ENCODE measurements at regions not wholly inside any gene's neighbourhood (a gene's known extent, or its start where the extent isn't known, plus 50 kb on each side); places are given as distances from the start of the nearest gene placed in this dataset.

DNA sequence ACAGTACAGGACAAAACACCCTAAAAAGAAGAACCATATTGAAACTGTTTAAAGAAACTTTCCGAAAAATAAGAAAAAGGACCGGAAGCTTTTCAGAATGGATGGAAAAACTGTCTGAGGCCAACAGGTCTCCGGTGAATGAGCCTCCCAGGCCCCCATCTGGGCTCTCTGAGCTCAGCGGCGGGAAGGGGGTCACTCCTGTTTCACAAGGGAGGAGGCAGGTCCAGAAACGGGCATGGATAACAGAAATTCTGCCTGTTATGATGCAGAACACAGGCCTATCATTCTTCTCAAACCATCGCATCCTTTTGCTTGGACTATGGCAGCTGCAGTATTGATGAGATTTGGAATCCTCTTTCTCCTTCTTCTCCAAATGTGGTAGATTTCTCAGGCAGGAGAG lies 58.9 kb upstream of the SHH start (continued):
- TF ChIP-seq TAF1 (conservative IDR thresholded peaks at IDR 0.05) (no peak), GABPA (IDR thresholded peaks at IDR 0.05 in 1 of 2, conservative IDR thresholded peaks at IDR 0.05 in 1 of 2) (no peak), SP1 (IDR thresholded peaks at IDR 0.05) (no peak)

DNA sequence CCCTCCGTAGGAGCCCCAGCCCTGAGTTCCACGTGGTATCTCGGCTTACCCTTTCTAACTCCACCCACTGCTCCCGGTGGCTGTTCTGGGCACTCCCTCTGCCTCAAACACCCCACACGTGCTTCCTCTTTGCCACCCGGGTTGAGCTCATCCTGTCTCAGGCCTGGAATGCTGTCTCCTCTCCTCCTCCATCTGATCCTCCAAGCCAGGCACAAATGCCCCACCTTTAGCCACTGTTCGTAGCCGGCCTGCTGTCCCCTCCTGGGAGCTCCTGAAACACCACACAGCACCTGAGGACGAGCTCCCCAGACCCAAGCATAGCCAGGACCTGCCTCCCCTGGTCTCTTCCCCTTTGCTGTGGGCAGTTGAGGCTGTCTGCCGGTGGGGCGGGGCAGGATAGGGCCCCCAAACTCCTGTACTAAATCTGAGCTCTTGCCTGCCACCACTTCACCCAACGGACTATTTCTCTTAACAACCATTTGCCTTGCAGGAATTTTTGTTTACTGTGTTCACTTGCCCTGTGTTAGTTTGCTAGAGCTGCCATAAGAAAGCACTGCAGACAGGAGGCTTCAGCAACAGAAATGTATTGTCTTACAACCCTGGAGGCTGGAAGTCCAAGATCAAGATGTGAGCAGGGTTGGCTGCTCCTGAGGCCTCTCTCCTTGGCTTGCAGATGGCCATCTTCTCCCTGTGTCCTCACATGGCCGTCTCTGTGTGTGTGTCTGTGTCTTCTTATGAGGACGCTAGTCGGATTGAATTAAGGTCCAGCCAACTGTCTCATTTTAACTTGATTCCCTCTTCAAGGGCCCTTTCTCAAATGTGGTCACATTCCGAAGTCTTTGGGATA lies 58.3 kb upstream of the SHH start:
- Histone ChIP-seq H3K36me3 (ENCODE audit: control insufficient read depth in 4 of 4, insufficient read depth in 3 of 4, low read depth in 1 of 4, low read length in 3 of 4) (no peaks in the 10 kb centered on the region), H3K9ac (ENCODE audit: low read depth in 1 of 2, low read length in 2 of 2) (no peak overlapping the region), H3K4me3 (ENCODE audit: low read depth in 1 of 3, low read length in 3 of 3) (no peak overlapping the region), H3K9me3 (ENCODE audit: control insufficient read depth in 4 of 4, low read length in 3 of 4) (no peaks in the 10 kb centered on the region), H3K4me1 (ENCODE audit: control insufficient read depth in 4 of 4, insufficient read depth in 4 of 4, low read length in 3 of 4) (peaks cover 0 to 11% (median 6%) of the 10 kb centered on the region in 4 donors), H3K27me3 (ENCODE audit: control insufficient read depth in 4 of 4, insufficient read depth in 4 of 4, low read length in 3 of 4) (no peaks in the 10 kb centered on the region), H3K27ac (ENCODE audit: low read depth in 1 of 2, low read length in 2 of 2) (no peak overlapping the region)
- DNase-seq (ENCODE audit: low spot score), result no peak
- TF ChIP-seq, protein P1, sequence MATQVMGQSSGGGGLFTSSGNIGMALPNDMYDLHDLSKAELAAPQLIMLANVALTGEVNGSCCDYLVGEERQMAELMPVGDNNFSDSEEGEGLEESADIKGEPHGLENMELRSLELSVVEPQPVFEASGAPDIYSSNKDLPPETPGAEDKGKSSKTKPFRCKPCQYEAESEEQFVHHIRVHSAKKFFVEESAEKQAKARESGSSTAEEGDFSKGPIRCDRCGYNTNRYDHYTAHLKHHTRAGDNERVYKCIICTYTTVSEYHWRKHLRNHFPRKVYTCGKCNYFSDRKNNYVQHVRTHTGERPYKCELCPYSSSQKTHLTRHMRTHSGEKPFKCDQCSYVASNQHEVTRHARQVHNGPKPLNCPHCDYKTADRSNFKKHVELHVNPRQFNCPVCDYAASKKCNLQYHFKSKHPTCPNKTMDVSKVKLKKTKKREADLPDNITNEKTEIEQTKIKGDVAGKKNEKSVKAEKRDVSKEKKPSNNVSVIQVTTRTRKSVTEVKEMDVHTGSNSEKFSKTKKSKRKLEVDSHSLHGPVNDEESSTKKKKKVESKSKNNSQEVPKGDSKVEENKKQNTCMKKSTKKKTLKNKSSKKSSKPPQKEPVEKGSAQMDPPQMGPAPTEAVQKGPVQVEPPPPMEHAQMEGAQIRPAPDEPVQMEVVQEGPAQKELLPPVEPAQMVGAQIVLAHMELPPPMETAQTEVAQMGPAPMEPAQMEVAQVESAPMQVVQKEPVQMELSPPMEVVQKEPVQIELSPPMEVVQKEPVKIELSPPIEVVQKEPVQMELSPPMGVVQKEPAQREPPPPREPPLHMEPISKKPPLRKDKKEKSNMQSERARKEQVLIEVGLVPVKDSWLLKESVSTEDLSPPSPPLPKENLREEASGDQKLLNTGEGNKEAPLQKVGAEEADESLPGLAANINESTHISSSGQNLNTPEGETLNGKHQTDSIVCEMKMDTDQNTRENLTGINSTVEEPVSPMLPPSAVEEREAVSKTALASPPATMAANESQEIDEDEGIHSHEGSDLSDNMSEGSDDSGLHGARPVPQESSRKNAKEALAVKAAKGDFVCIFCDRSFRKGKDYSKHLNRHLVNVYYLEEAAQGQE (IDR thresholded peaks at IDR 0.05), result no peak
- TF ChIP-seq, protein P2, sequence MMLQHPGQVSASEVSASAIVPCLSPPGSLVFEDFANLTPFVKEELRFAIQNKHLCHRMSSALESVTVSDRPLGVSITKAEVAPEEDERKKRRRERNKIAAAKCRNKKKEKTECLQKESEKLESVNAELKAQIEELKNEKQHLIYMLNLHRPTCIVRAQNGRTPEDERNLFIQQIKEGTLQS (IDR thresholded peaks at IDR 0.05), result no peak
- TF ChIP-seq GABPA (IDR thresholded peaks at IDR 0.05 in 1 of 2, conservative IDR thresholded peaks at IDR 0.05 in 1 of 2), result no peak
- TF ChIP-seq, protein P3, sequence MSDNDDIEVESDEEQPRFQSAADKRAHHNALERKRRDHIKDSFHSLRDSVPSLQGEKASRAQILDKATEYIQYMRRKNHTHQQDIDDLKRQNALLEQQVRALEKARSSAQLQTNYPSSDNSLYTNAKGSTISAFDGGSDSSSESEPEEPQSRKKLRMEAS (IDR thresholded peaks at IDR 0.05), result no peak
- no peak for TF ChIP-seq JUND (IDR thresholded peaks at IDR 0.05)
- TF ChIP-seq FOXA2 (IDR thresholded peaks at IDR 0.05), result no peak
- no peak for TF ChIP-seq RAD21 (IDR thresholded peaks at IDR 0.05)
- TF ChIP-seq EGR1 (IDR thresholded peaks at IDR 0.05; ENCODE audit: low read depth in 2 of 2), result no peak
- TF ChIP-seq NR2F2 (IDR thresholded peaks at IDR 0.05), result no peak
- no peak for TF ChIP-seq HNF4G (IDR thresholded peaks at IDR 0.05)
- no peak for TF ChIP-seq RXRA (IDR thresholded peaks at IDR 0.05)
- TF ChIP-seq, protein P4, sequence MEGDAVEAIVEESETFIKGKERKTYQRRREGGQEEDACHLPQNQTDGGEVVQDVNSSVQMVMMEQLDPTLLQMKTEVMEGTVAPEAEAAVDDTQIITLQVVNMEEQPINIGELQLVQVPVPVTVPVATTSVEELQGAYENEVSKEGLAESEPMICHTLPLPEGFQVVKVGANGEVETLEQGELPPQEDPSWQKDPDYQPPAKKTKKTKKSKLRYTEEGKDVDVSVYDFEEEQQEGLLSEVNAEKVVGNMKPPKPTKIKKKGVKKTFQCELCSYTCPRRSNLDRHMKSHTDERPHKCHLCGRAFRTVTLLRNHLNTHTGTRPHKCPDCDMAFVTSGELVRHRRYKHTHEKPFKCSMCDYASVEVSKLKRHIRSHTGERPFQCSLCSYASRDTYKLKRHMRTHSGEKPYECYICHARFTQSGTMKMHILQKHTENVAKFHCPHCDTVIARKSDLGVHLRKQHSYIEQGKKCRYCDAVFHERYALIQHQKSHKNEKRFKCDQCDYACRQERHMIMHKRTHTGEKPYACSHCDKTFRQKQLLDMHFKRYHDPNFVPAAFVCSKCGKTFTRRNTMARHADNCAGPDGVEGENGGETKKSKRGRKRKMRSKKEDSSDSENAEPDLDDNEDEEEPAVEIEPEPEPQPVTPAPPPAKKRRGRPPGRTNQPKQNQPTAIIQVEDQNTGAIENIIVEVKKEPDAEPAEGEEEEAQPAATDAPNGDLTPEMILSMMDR (IDR thresholded peaks at IDR 0.05; ENCODE audit: low read depth, low read length, missing input control), result no peak
- no peak for TF ChIP-seq TAF1 (conservative IDR thresholded peaks at IDR 0.05)
- no peak for TF ChIP-seq YY1 (IDR thresholded peaks at IDR 0.05)
- no peak for TF ChIP-seq HNF4A (conservative IDR thresholded peaks at IDR 0.05)
- no peak for TF ChIP-seq SP1 (IDR thresholded peaks at IDR 0.05)
- 85% methylated on average over 16 of the region's 16 CpGs for WGBS
